Esophagus squamous epithelium (tissue), 5 donors: ENCODE measurements at regions not wholly inside any gene's neighbourhood (a gene's known extent, or its start where the extent isn't known, plus 50 kb on each side); places are given as distances from the start of the nearest gene placed in this dataset.
"Not testable (repeated sequence)": the region's sequence is repeated elsewhere in the genome, so short reads cannot be mapped to it uniquely, and the experiment has no call there.

Experiments
- DNase-seq: peaks from one replicate; lab custom pipeline; 2025; lab: John Stamatoyannopoulos, UW
- H3K27ac ChIP-seq, 4 donors: fragments of 200-600 bp; sonication (generic); one replicate each; pipeline ENCODE4 v1.5.1; 2016 to 2019; ENCODE audit warnings: mild to moderate bottlenecking in 1 of 4
- H3K27me3 ChIP-seq, 4 donors: fragments of 200-600 bp; sonication (generic); 1 replicate in 3 of 4; 2 replicates in 1 of 4; pipeline versions ENCODE4 v1.5.1 to v1.6.0; 2017 to 2021; ENCODE audit warnings: antibody characterized with exemption in 1 of 4
- H3K36me3 ChIP-seq, 3 donors: fragments of 200-600 bp; sonication (generic); one replicate each; pipeline ENCODE4 v1.5.1; 2016 to 2019
- H3K4me1 ChIP-seq, 3 donors: fragments of 200-600 bp; sonication (generic); one replicate each; pipeline ENCODE4 v1.5.1; 2017 to 2019
- H3K4me3 ChIP-seq, 4 donors: fragments of 200-600 bp; sonication (generic); 1 replicate in 3 of 4; 2 replicates in 1 of 4; pipeline ENCODE4 v1.5.1; 2016 to 2019; ENCODE audit warnings: mild to moderate bottlenecking in 2 of 4, moderate library complexity in 1 of 4
- H3K9me3 ChIP-seq, 3 donors: fragments of 200-600 bp; sonication (generic); one replicate each; pipeline ENCODE4 v1.5.1; 2016 to 2019
- CTCF ChIP-seq, 6 experiments: fragments of 450-650 bp in 4 of 6; fragments of 200-600 bp in 2 of 6; sonication (generic) in 2 of 6; IDR thresholded peaks; one replicate each; pipeline ENCODE4 v1.5.1; 2016 to 2019; ENCODE audit warnings: antibody characterized with exemption in 6 of 6, mild to moderate bottlenecking in 4 of 6, moderate library complexity in 4 of 6
- POLR2A ChIP-seq, 4 donors: fragments of 450-650 bp; IDR thresholded peaks; one replicate each; pipeline ENCODE4 v1.6.1; 2017; ENCODE audit warnings: antibody characterized with exemption in 4 of 4, mild to moderate bottlenecking in 4 of 4, moderate library complexity in 3 of 4
- WGBS, 2 donors: methylation state at CpG; one replicate each; pipeline ENCODE4 v1.1.5; 2018; 5-methylcytosine and 5-hydroxymethylcytosine counted together
- intact Hi-C: fragments of 100-400 bp; cut with DNase I; formaldehyde crosslinking; loops from one replicate; pipeline ENCODE4 v1.15.0; 2022
- donor health status: DM: yes; HTN: yes; CAD: no.

- Histone ChIP-seq H3K9me3 (no peaks in the 10 kb centered on the region), H3K36me3 (no peaks in the 10 kb centered on the region), H3K27me3 (no peaks in the 10 kb centered on the region), H3K27ac (no peak overlapping the region), H3K4me1 (no peaks in the 10 kb centered on the region), H3K4me3 (no peak overlapping the region)
- intact Hi-C loops = no loop called here
- 19 to 56% methylated on average over 2 of the region's 2 CpGs for WGBS, 2 donors
- no peak for DNase-seq
- TF ChIP-seq POLR2A (IDR thresholded peaks at IDR 0.05) (no peak), CTCF (IDR thresholded peaks at IDR 0.05) (no peak)
Observed at GRCh38 chr10:106268000-106268399, 896.5 kb downstream of the SORCS1 start.

- Histone ChIP-seq H3K4me1 (no peaks in the 10 kb centered on the region), H3K27ac (no peak overlapping the region), H3K27me3 (no peaks in the 10 kb centered on the region), H3K9me3 (no peaks in the 10 kb centered on the region), H3K4me3 (no peak overlapping the region), H3K36me3 (no peaks in the 10 kb centered on the region)
- intact Hi-C loops = no loop called here
- WGBS, 2 donors = 23 to 33% methylated on average over 5 of the region's 13 CpGs
- no peak for DNase-seq
- no peak for TF ChIP-seq POLR2A (IDR thresholded peaks at IDR 0.05)
- TF ChIP-seq CTCF (IDR thresholded peaks at IDR 0.05) = no peak
Observed at GRCh38 chr10:106267591-106267990, 896.9 kb downstream of the SORCS1 start.

- whole genome bisulfite sequencing, 2 donors = 70 to 89% methylated on average over 3 to 6 of the region's 6 CpGs
- DNase-seq, H3K36me3 ChIP-seq, H3K9me3 ChIP-seq, H3K27ac ChIP-seq, H3K27me3 ChIP-seq, intact Hi-C loops, H3K4me1 ChIP-seq, H3K4me3 ChIP-seq: not testable (repeated sequence)
Observed at GRCh38 chr10:106257432-106257831, 907.1 kb downstream of the SORCS1 start.

GRCh38 chr10:106255111-106255678 lies 909.3 kb downstream of the SORCS1 start:
- no peaks in the 10 kb centered on the region for H3K36me3 ChIP-seq
- H3K27ac ChIP-seq = no peak overlapping the region
- 66 to 81% methylated on average over 6 of the region's 6 CpGs for WGBS, 2 donors
- no peaks in the 10 kb centered on the region for H3K9me3 ChIP-seq
- no peak for DNase-seq
- no peaks in the 10 kb centered on the region for H3K27me3 ChIP-seq
- TF ChIP-seq POLR2A (IDR thresholded peaks at IDR 0.05) (no peak), CTCF (IDR thresholded peaks at IDR 0.05) (no peak)
- no peak overlapping the region for H3K4me3 ChIP-seq
- intact Hi-C loops = no loop called here
- no peaks in the 10 kb centered on the region for H3K4me1 ChIP-seq

- intact Hi-C loops = no loop called here
- Histone ChIP-seq H3K36me3 (no peaks in the 10 kb centered on the region), H3K27me3 (no peaks in the 10 kb centered on the region), H3K4me3 (no peak overlapping the region), H3K4me1 (no peaks in the 10 kb centered on the region), H3K9me3 (no peaks in the 10 kb centered on the region), H3K27ac (no peak overlapping the region)
- DNase-seq = no peak
- WGBS, 2 donors = 33 to 56% methylated on average over 6 to 7 of the region's 7 CpGs
- no peak for TF ChIP-seq POLR2A (IDR thresholded peaks at IDR 0.05)
- TF ChIP-seq CTCF (IDR thresholded peaks at IDR 0.05) = no peak
Observed at GRCh38 chr10:106254071-106254470, 910.4 kb downstream of the SORCS1 start.

- no peak for DNase-seq
- Histone ChIP-seq H3K9me3 (no peaks in the 10 kb centered on the region), H3K4me3 (no peak overlapping the region), H3K36me3 (no peaks in the 10 kb centered on the region), H3K4me1 (no peaks in the 10 kb centered on the region), H3K27me3 (no peaks in the 10 kb centered on the region), H3K27ac (no peak overlapping the region)
- TF ChIP-seq POLR2A (IDR thresholded peaks at IDR 0.05) = no peak
- no peak for TF ChIP-seq CTCF (IDR thresholded peaks at IDR 0.05)
- intact Hi-C loops = no loop called here
Observed at GRCh38 chr10:106252541-106252940, 912.0 kb downstream of the SORCS1 start.
